IMR-90 (cell line): ENCODE measurements at regions not wholly inside any gene's neighbourhood (a gene's known extent, or its start where the extent isn't known, plus 50 kb on each side); places are given as distances from the start of the nearest gene placed in this dataset.

Source experiments
- ATAC-seq: fragments of 200-7000 bp; cut with Tn5 transposase; 2 replicates; pipeline ENCODE4 v1.9.1; 2020; ENCODE audit warnings: low read depth, mild to moderate bottlenecking, moderate library complexity
- BruUV-seq: library from RNA; stranded (reverse); fragments of 400-500 nt; replicated peaks from 2 replicates; lab custom pipeline; 2021; lab: Mats Ljungman, UMichigan
- CTCF ChIA-PET: fragments of 300-600 bp; formaldehyde crosslinking; extraction: SDS; loops from one replicate; lab custom pipeline; 2021; ENCODE audit warnings: antibody characterized with exemption; lab: Yijun Ruan, JAX
- POLR2A ChIA-PET: fragments of 300-600 bp; sonication (Branson Sonifier 250); formaldehyde crosslinking; loops from one replicate; lab custom pipeline; 2022; ENCODE audit warnings: antibody characterized with exemption; ENCODE audit not compliant: unreplicated experiment; lab: Charles Lee
- DNase-seq: peaks from one replicate; pipeline ENCODE4 v3.0.0; 2013
- H2AFZ ChIP-seq: replicated peaks from 2 replicates; pipeline ENCODE3; 2013; ENCODE audit warnings: low read length, mild to moderate bottlenecking; ENCODE audit not compliant: poor library complexity
- H2AK5ac ChIP-seq: 2 replicates; pipeline ENCODE4 v1.6.1; 2013; ENCODE audit warnings: low read depth, low read length, inconsistent platforms
- H2AK9ac ChIP-seq: replicated peaks from 2 replicates; pipeline ENCODE3; 2013; ENCODE audit warnings: mild to moderate bottlenecking, low read depth, low read length, moderate library complexity; ENCODE audit not compliant: poor library complexity
- H2BK120ac ChIP-seq: 2 replicates; pipeline ENCODE4 v1.6.1; 2013; ENCODE audit warnings: low read depth, low read length, inconsistent platforms
- H2BK15ac ChIP-seq: 3 replicates; pipeline ENCODE4 v1.6.1; 2013; ENCODE audit warnings: low read depth, low read length, inconsistent platforms
- H2BK20ac ChIP-seq: 2 replicates; pipeline ENCODE4 v1.6.1; 2013; ENCODE audit warnings: low read depth, mild to moderate bottlenecking, inconsistent platforms, low read length, moderate library complexity
- H2BK5ac ChIP-seq: 2 replicates; pipeline ENCODE4 v1.6.1; 2013; ENCODE audit warnings: mild to moderate bottlenecking, low read depth, low read length, inconsistent platforms; ENCODE audit not compliant: poor library complexity, severe bottlenecking
- H3K14ac ChIP-seq: replicated peaks from 2 replicates; pipeline ENCODE4 v1.6.1; 2013; ENCODE audit warnings: low read depth, low read length, inconsistent platforms
- H3K18ac ChIP-seq: 2 replicates; pipeline ENCODE4 v1.6.1; 2013; ENCODE audit warnings: low read depth, low read length, control low read depth
- H3K23ac ChIP-seq: 2 replicates; pipeline ENCODE4 v1.6.1; 2013; ENCODE audit warnings: low read depth, low read length, inconsistent platforms
- H3K27ac ChIP-seq: 2 replicates; pipeline ENCODE4 v1.5.1; 2013; ENCODE audit warnings: mild to moderate bottlenecking, control low read depth, low read length; ENCODE audit not compliant: insufficient read depth
- H3K27me3 ChIP-seq: 2 replicates; pipeline ENCODE4 v1.6.1; 2013; ENCODE audit warnings: low read length; ENCODE audit not compliant: control insufficient read depth, insufficient read depth
- H3K36me3 ChIP-seq: 2 replicates; pipeline ENCODE4 v1.6.1; 2013; ENCODE audit warnings: low read length, mixed read lengths; ENCODE audit not compliant: control insufficient read depth, insufficient read depth
- H3K4ac ChIP-seq: 2 replicates; pipeline ENCODE4 v1.6.1; 2013; ENCODE audit warnings: low read depth, low read length, inconsistent platforms
- H3K4me1 ChIP-seq: 2 replicates; pipeline ENCODE4 v1.6.1; 2013; ENCODE audit warnings: low read length, mixed read lengths; ENCODE audit not compliant: control insufficient read depth, insufficient read depth
- H3K4me2 ChIP-seq: 2 replicates; pipeline ENCODE4 v1.6.1; 2013; ENCODE audit warnings: low read depth, mild to moderate bottlenecking, control low read depth, low read length, moderate library complexity
- H3K4me3 ChIP-seq: 2 replicates; pipeline ENCODE4 v1.5.1; 2013; ENCODE audit warnings: low read depth, mild to moderate bottlenecking, control low read depth, low read length, moderate library complexity; ENCODE audit not compliant: insufficient read depth
- H3K56ac ChIP-seq: 2 replicates; pipeline ENCODE4 v1.6.1; 2013; ENCODE audit warnings: low read length, inconsistent platforms; ENCODE audit not compliant: insufficient read depth; ENCODE audit errors: extremely low read depth
- H3K79me1 ChIP-seq, 2 experiments: 2 replicates each; pipeline ENCODE4 v1.6.1; 2013; ENCODE audit warnings: low read length in 2 of 2, inconsistent platforms in 1 of 2, low read depth in 1 of 2
- H3K9ac ChIP-seq: 2 replicates; pipeline ENCODE4 v1.6.1; 2013; ENCODE audit warnings: low read depth, low read length, control low read depth
- H3K9me1 ChIP-seq: 2 replicates; pipeline ENCODE4 v1.6.1; 2013; ENCODE audit warnings: low read length, inconsistent platforms; ENCODE audit not compliant: insufficient read depth
- H3K9me3 ChIP-seq: 2 replicates; pipeline ENCODE4 v1.6.1; 2013; ENCODE audit warnings: low read length; ENCODE audit not compliant: control insufficient read depth, insufficient read depth
- H4K20me1 ChIP-seq: 2 replicates; pipeline ENCODE4 v1.6.1; 2013; ENCODE audit warnings: low read length, inconsistent platforms; ENCODE audit not compliant: insufficient read depth
- H4K5ac ChIP-seq: 2 replicates; pipeline ENCODE4 v1.6.1; 2013; ENCODE audit warnings: mild to moderate bottlenecking, low read depth, low read length, control low read depth
- H4K8ac ChIP-seq, 2 experiments: 2 replicates each; pipeline ENCODE4 v1.6.1; 2013; ENCODE audit warnings: low read depth in 2 of 2, low read length in 2 of 2, control low read depth in 1 of 2, inconsistent platforms in 1 of 2
- H4K91ac ChIP-seq: 2 replicates; pipeline ENCODE4 v1.6.1; 2013; ENCODE audit warnings: low read depth, low read length, inconsistent platforms; ENCODE audit not compliant: insufficient read depth
- BHLHE40 ChIP-seq: fragments of 150-350 bp; IDR thresholded peaks from 2 replicates; pipeline ENCODE4 v1.6.1; 2016; ENCODE audit warnings: mild to moderate bottlenecking, low read depth, low read length
- CEBPB ChIP-seq: IDR thresholded peaks from 2 replicates; pipeline ENCODE4 v1.6.1; 2012; ENCODE audit warnings: low read depth, low read length, improper control_type of control experiment
- CHD1 ChIP-seq: IDR thresholded peaks from 2 replicates; pipeline ENCODE4 v1.6.1; 2012; ENCODE audit warnings: low read depth, low read length, improper control_type of control experiment
- ELK1 ChIP-seq: fragments of 150-350 bp; IDR thresholded peaks from 2 replicates; pipeline ENCODE4 v1.6.1; 2016; ENCODE audit warnings: low read depth, mild to moderate bottlenecking, low read length, moderate library complexity, borderline replicate concordance
- MAZ ChIP-seq: IDR thresholded peaks from 2 replicates; pipeline ENCODE4 v1.6.1; 2012; ENCODE audit warnings: low read depth, mild to moderate bottlenecking, low read length, improper control_type of control experiment, moderate library complexity, borderline replicate concordance
- POLR2A ChIP-seq: IDR thresholded peaks from 2 replicates; pipeline ENCODE4 v1.6.1; 2012; ENCODE audit warnings: mild to moderate bottlenecking, low read depth, low read length
- RFX5 ChIP-seq: IDR thresholded peaks from 2 replicates; pipeline ENCODE4 v1.8.0; 2012; ENCODE audit warnings: low read depth, mild to moderate bottlenecking, low read length, moderate library complexity
- WGBS, 2 experiments: methylation state at CpG; one replicate each; pipeline versions ENCODE4 v1.1.5 to v1.1.7; 2013; ENCODE audit warnings: missing lambda C conversion rate in 2 of 2; ENCODE audit not compliant: insufficient read length in 1 of 2; ENCODE audit errors: extremely low coverage in 2 of 2; 5-methylcytosine and 5-hydroxymethylcytosine counted together
- dilution Hi-C: fragments of 300-500 bp; cut with HindIII; formaldehyde crosslinking; loops from one replicate; pipeline ENCODE4 v1.14.3; 2018; ENCODE audit warnings: low sequenced_read_pairs; ENCODE audit not compliant: unreplicated experiment
- in situ Hi-C: fragments of 300-500 bp; cut with MboI; formaldehyde crosslinking; loops from 3 replicates; pipeline ENCODE4 v1.14.3; 2019; ENCODE audit warnings: low sequenced_read_pairs, inconsistent platforms, mixed read lengths
- intact Hi-C: fragments of 100-400 bp; cut with micrococcal nuclease; formaldehyde crosslinking; loops from 2 replicates; pipeline ENCODE4 v1.10.0; 2022

- intact Hi-C loops (no loop called here), in situ Hi-C loops (no loop called here), dilution Hi-C loops (no loop called here)
- no peak overlapping the region for H3K56ac ChIP-seq
- DNase-seq (no peak), ATAC-seq (no peak)
- no peaks in the 10 kb centered on the region for H3K9me3 ChIP-seq
- H4K91ac ChIP-seq = no peak overlapping the region
- no peak overlapping the region for H4K8ac ChIP-seq
- H2BK15ac ChIP-seq = no peak overlapping the region
- H3K27me3 ChIP-seq = no peaks in the 10 kb centered on the region
- no peak overlapping the region for H3K18ac ChIP-seq
- H2BK5ac ChIP-seq = no peak overlapping the region
- H4K5ac ChIP-seq = no peak overlapping the region
- TF ChIP-seq BHLHE40 (no peak), ELK1 (no peak), CHD1 (no peak), POLR2A (no peak), CEBPB (no peak), RFX5 (no peak), MAZ (no peak)
- H3K79me1 ChIP-seq = no peaks in the 10 kb centered on the region
- no peak overlapping the region for H2AFZ ChIP-seq
- H3K4me3 ChIP-seq = no peak overlapping the region
- H3K9me1 ChIP-seq = no peaks in the 10 kb centered on the region
- H4K20me1 ChIP-seq = no peaks in the 10 kb centered on the region
- H3K4me1 ChIP-seq = no peaks in the 10 kb centered on the region
- H3K4ac ChIP-seq = no peak overlapping the region
- H3K4me2 ChIP-seq = no peak overlapping the region
- ChIA-PET POLR2A (no interaction called here), CTCF (interaction anchor here (0.9 kb wide), 1 partner anchor 9 kb away, joined by 3 read pairs; no protein-coding TSS in a partner anchor)
- no peak overlapping the region for H3K9ac ChIP-seq
- H3K14ac ChIP-seq = no peak overlapping the region
- H2BK120ac ChIP-seq = no peak overlapping the region
- no TSS peak for BruUV-seq
- WGBS, 2 experiments = no CpG with 5 or more reads among the region's 3 CpGs
- H2AK9ac ChIP-seq = no peak overlapping the region
- H3K27ac ChIP-seq = no peak overlapping the region
- H2BK20ac ChIP-seq = no peak overlapping the region
- H3K36me3 ChIP-seq = no peaks in the 10 kb centered on the region
- no peak overlapping the region for H3K23ac ChIP-seq
- no peak overlapping the region for H2AK5ac ChIP-seq
These were observed 692.1 kb upstream of the ZP4 start for GRCh38 chr1:238582816-238583215.
